ENCODE measurements at regions not wholly inside any gene's neighbourhood (a gene's known extent, or its start where the extent isn't known, plus 50 kb on each side); places are given as distances from the start of the nearest gene placed in this dataset.

DNA sequence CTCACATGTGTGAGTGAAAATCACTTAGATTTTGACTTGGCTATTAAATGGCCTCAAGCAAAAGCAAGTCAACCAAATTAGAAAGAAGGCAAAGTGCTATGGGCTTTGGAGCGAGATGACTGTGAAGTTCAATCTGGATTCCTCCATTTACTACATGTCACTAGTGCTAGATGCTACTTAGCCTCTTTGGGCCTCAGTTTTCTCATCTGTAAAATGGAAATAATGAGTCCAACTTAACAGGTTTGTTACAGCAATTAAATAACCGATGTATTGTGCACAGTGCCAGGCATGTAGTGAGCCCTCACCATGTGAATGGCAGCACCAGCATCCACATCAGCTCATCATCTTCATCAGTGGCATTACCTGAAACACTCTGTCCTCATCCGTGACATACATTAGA lies 376.3 kb downstream of the MTX2 start:
- TF ChIP-seq YY1 (tag by site-specific recombination; IDR thresholded peaks at IDR 0.05) (no peak), ZNF76 (tag by site-specific recombination; IDR thresholded peaks at IDR 0.05; ENCODE audit: borderline replicate concordance, low read depth) (no peak), SP3 (tag by site-specific recombination; IDR thresholded peaks at IDR 0.05) (no peak), ZNF768 (tag by site-specific recombination; IDR thresholded peaks at IDR 0.05) (no peak), SP7 (tag by site-specific recombination; IDR thresholded peaks at IDR 0.05) (no peak), ZNF184 (tag by site-specific recombination; IDR thresholded peaks at IDR 0.05) (no peak)
- TF ChIP-seq, protein P1, sequence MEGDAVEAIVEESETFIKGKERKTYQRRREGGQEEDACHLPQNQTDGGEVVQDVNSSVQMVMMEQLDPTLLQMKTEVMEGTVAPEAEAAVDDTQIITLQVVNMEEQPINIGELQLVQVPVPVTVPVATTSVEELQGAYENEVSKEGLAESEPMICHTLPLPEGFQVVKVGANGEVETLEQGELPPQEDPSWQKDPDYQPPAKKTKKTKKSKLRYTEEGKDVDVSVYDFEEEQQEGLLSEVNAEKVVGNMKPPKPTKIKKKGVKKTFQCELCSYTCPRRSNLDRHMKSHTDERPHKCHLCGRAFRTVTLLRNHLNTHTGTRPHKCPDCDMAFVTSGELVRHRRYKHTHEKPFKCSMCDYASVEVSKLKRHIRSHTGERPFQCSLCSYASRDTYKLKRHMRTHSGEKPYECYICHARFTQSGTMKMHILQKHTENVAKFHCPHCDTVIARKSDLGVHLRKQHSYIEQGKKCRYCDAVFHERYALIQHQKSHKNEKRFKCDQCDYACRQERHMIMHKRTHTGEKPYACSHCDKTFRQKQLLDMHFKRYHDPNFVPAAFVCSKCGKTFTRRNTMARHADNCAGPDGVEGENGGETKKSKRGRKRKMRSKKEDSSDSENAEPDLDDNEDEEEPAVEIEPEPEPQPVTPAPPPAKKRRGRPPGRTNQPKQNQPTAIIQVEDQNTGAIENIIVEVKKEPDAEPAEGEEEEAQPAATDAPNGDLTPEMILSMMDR (tag by site-specific recombination; IDR thresholded peaks at IDR 0.05), result no peak
